Immature natural killer cell (primary cell): ENCODE measurements at regions not wholly inside any gene's neighbourhood (a gene's known extent, or its start where the extent isn't known, plus 50 kb on each side); places are given as distances from the start of the nearest gene placed in this dataset.

Experiments used
- DNase-seq, 3 donors: peaks; one replicate each; pipeline ENCODE4 v3.0.0; 2022; ENCODE audit warnings: mixed read lengths in 1 of 3
- H3K27ac Mint-ChIP-seq, 6 donors: one replicate each; pipeline ENCODE4 v1.8.0; 2020; ENCODE audit warnings: mixed read lengths in 6 of 6, mild to moderate bottlenecking in 5 of 6, inconsistent platforms in 4 of 6, moderate library complexity in 3 of 6
- H3K27me3 Mint-ChIP-seq, 3 donors: one replicate each; pipeline ENCODE4 v1.8.0; 2020 to 2021; ENCODE audit warnings: low read depth in 3 of 3, mild to moderate bottlenecking in 3 of 3, mixed read lengths in 3 of 3, moderate library complexity in 3 of 3, inconsistent platforms in 1 of 3
- H3K36me3 Mint-ChIP-seq, 3 donors: one replicate each; pipeline ENCODE4 v1.8.0; 2020; ENCODE audit warnings: mixed read lengths in 3 of 3, inconsistent platforms in 2 of 3, mild to moderate bottlenecking in 2 of 3
- H3K4me1 Mint-ChIP-seq, 2 donors: one replicate each; pipeline ENCODE4 v1.8.0; 2020; ENCODE audit warnings: inconsistent platforms in 2 of 2, mild to moderate bottlenecking in 2 of 2, mixed read lengths in 2 of 2, moderate library complexity in 1 of 2
- H3K4me3 Mint-ChIP-seq, 5 donors: one replicate each; pipeline ENCODE4 v1.8.0; 2020; ENCODE audit warnings: mild to moderate bottlenecking in 5 of 5, mixed read lengths in 5 of 5, inconsistent platforms in 3 of 5, moderate library complexity in 3 of 5
- H3K9me3 Mint-ChIP-seq, 6 donors: one replicate each; pipeline ENCODE4 v1.8.0; 2020; ENCODE audit warnings: mild to moderate bottlenecking in 6 of 6, mixed read lengths in 6 of 6, inconsistent platforms in 4 of 6, moderate library complexity in 3 of 6

GRCh38 chr10:81109200-81109752 lies 571.6 kb downstream of the SH2D4B start:
- Mint-ChIP-seq H3K36me3 (no peaks in the 10 kb centered on the region), H3K27me3 (peaks cover 0 to 3% (median 0%) of the 10 kb centered on the region in 3 donors), H3K4me1 (no peaks in the 10 kb centered on the region), H3K27ac (no peak overlapping the region), H3K4me3 (no peak overlapping the region), H3K9me3 (peaks cover 0 to 14% (median 1%) of the 10 kb centered on the region in 6 donors)
- DNase-seq: no peak

GRCh38 chr10:81116201-81116600 lies 578.5 kb downstream of the SH2D4B start:
- peaks cover 0 to 3% (median 0%) of the 10 kb centered on the region in 3 donors for H3K27me3 Mint-ChIP-seq
- H3K27ac Mint-ChIP-seq: no peak overlapping the region
- H3K4me1 Mint-ChIP-seq: no peaks in the 10 kb centered on the region
- DNase-seq: no peak
- no peaks in the 10 kb centered on the region for H3K36me3 Mint-ChIP-seq
- H3K9me3 Mint-ChIP-seq: peaks cover 0 to 3% (median under 1%) of the 10 kb centered on the region in 6 donors
- H3K4me3 Mint-ChIP-seq: no peak overlapping the region

- Mint-ChIP-seq H3K27ac (no peak overlapping the region), H3K4me3 (no peak overlapping the region), H3K36me3 (no peaks in the 10 kb centered on the region), H3K4me1 (no peaks in the 10 kb centered on the region), H3K9me3 (peaks cover 0 to 3% (median 0%) of the 10 kb centered on the region in 6 donors), H3K27me3 (no peaks in the 10 kb centered on the region)
- no peak for DNase-seq
Observed at GRCh38 chr10:81116990-81117389, 579.3 kb downstream of the SH2D4B start.

- Mint-ChIP-seq H3K36me3 (no peaks in the 10 kb centered on the region), H3K4me3 (no peak overlapping the region), H3K27ac (no peak overlapping the region), H3K27me3 (peaks cover 0 to 3% (median 1%) of the 10 kb centered on the region in 3 donors), H3K9me3 (peaks cover 0 to 8% (median 6%) of the 10 kb centered on the region in 6 donors), H3K4me1 (no peaks in the 10 kb centered on the region)
- no peak for DNase-seq
Observed at GRCh38 chr10:81127931-81128330, 590.2 kb downstream of the SH2D4B start.

- H3K27me3 Mint-ChIP-seq: peaks cover 0 to 3% (median 1%) of the 10 kb centered on the region in 3 donors
- H3K9me3 Mint-ChIP-seq: peaks cover 0 to 8% (median 3%) of the 10 kb centered on the region in 6 donors
- H3K36me3 Mint-ChIP-seq: no peaks in the 10 kb centered on the region
- no peaks in the 10 kb centered on the region for H3K4me1 Mint-ChIP-seq
- DNase-seq: no peak
- no peak overlapping the region for H3K27ac Mint-ChIP-seq
- no peak overlapping the region for H3K4me3 Mint-ChIP-seq
Observed at GRCh38 chr10:81130014-81130413, 592.3 kb downstream of the SH2D4B start.

GRCh38 chr10:81135851-81136250 lies 598.1 kb downstream of the SH2D4B start:
- DNase-seq: no peak
- Mint-ChIP-seq H3K4me1 (no peaks in the 10 kb centered on the region), H3K36me3 (peaks cover 0 to 6% (median 0%) of the 10 kb centered on the region in 3 donors), H3K9me3 (peaks cover 9 to 23% (median 12%) of the 10 kb centered on the region in 6 donors), H3K4me3 (no peak overlapping the region), H3K27ac (no peak overlapping the region), H3K27me3 (peaks cover 0 to 2% (median 0%) of the 10 kb centered on the region in 3 donors)

GRCh38 chr10:81136261-81136660 lies 598.6 kb downstream of the SH2D4B start:
- H3K9me3 Mint-ChIP-seq: peaks cover 6 to 23% (median 12%) of the 10 kb centered on the region in 6 donors
- no peaks in the 10 kb centered on the region for H3K4me1 Mint-ChIP-seq
- peaks cover 0 to 4% (median 0%) of the 10 kb centered on the region in 3 donors for H3K27me3 Mint-ChIP-seq
- no peak for DNase-seq
- H3K4me3 Mint-ChIP-seq: no peak overlapping the region
- H3K36me3 Mint-ChIP-seq: peaks cover 0 to 6% (median 0%) of the 10 kb centered on the region in 3 donors
- no peak overlapping the region for H3K27ac Mint-ChIP-seq

GRCh38 chr10:81145975-81146374 lies 608.3 kb downstream of the SH2D4B start:
- no peak for DNase-seq
- Mint-ChIP-seq H3K4me1 (no peaks in the 10 kb centered on the region), H3K9me3 (peaks cover 0 to 7% (median 4%) of the 10 kb centered on the region in 6 donors), H3K27me3 (peaks cover 0 to 1% (median under 1%) of the 10 kb centered on the region in 3 donors), H3K4me3 (no peak overlapping the region), H3K36me3 (no peaks in the 10 kb centered on the region), H3K27ac (no peak overlapping the region)

GRCh38 chr10:81146436-81146835 lies 608.7 kb downstream of the SH2D4B start:
- Mint-ChIP-seq H3K27ac (no peak overlapping the region), H3K36me3 (no peaks in the 10 kb centered on the region), H3K9me3 (peaks cover 0 to 9% (median 3%) of the 10 kb centered on the region in 6 donors), H3K27me3 (peaks cover 0 to 1% (median 0%) of the 10 kb centered on the region in 3 donors), H3K4me3 (no peak overlapping the region), H3K4me1 (no peaks in the 10 kb centered on the region)
- no peak for DNase-seq

GRCh38 chr10:81152656-81153055 lies 615.0 kb downstream of the SH2D4B start:
- DNase-seq: no peak
- Mint-ChIP-seq H3K9me3 (peaks cover 0 to 7% (median under 1%) of the 10 kb centered on the region in 6 donors), H3K36me3 (no peaks in the 10 kb centered on the region), H3K4me1 (no peaks in the 10 kb centered on the region), H3K4me3 (no peak overlapping the region), H3K27ac (no peak overlapping the region), H3K27me3 (peaks cover 0 to 2% (median 0%) of the 10 kb centered on the region in 3 donors)

GRCh38 chr10:81157681-81158080 lies 620.0 kb downstream of the SH2D4B start:
- H3K4me3 Mint-ChIP-seq: no peak overlapping the region
- DNase-seq: no peak
- no peaks in the 10 kb centered on the region for H3K4me1 Mint-ChIP-seq
- H3K27me3 Mint-ChIP-seq: peaks cover 0 to 2% (median 0%) of the 10 kb centered on the region in 3 donors
- H3K9me3 Mint-ChIP-seq: peaks cover 0 to 13% (median 3%) of the 10 kb centered on the region in 6 donors
- H3K27ac Mint-ChIP-seq: no peak overlapping the region
- H3K36me3 Mint-ChIP-seq: no peaks in the 10 kb centered on the region

- H3K4me3 Mint-ChIP-seq: no peak overlapping the region
- no peak overlapping the region for H3K27ac Mint-ChIP-seq
- no peaks in the 10 kb centered on the region for H3K36me3 Mint-ChIP-seq
- H3K9me3 Mint-ChIP-seq: peaks cover 0 to 32% (median 12%) of the 10 kb centered on the region in 6 donors
- no peak for DNase-seq
- H3K4me1 Mint-ChIP-seq: no peaks in the 10 kb centered on the region
- peaks cover 0 to 3% (median 0%) of the 10 kb centered on the region in 3 donors for H3K27me3 Mint-ChIP-seq
Observed at GRCh38 chr10:81177651-81178244, 640.0 kb downstream of the SH2D4B start.

GRCh38 chr10:81179324-81179723 lies 641.6 kb downstream of the SH2D4B start:
- no peaks in the 10 kb centered on the region for H3K4me1 Mint-ChIP-seq
- no peak overlapping the region for H3K27ac Mint-ChIP-seq
- peaks cover 3 to 31% (median 9%) of the 10 kb centered on the region in 6 donors for H3K9me3 Mint-ChIP-seq
- no peak for DNase-seq
- H3K4me3 Mint-ChIP-seq: no peak overlapping the region
- H3K27me3 Mint-ChIP-seq: peaks cover 0 to 2% (median 0%) of the 10 kb centered on the region in 3 donors
- no peaks in the 10 kb centered on the region for H3K36me3 Mint-ChIP-seq

GRCh38 chr10:81179805-81180452 lies 642.2 kb downstream of the SH2D4B start:
- Mint-ChIP-seq H3K27ac (no peak overlapping the region), H3K9me3 (peaks cover 3 to 29% (median 9%) of the 10 kb centered on the region in 6 donors), H3K4me3 (no peak overlapping the region), H3K27me3 (peaks cover 0 to 2% (median 0%) of the 10 kb centered on the region in 3 donors), H3K4me1 (no peaks in the 10 kb centered on the region), H3K36me3 (no peaks in the 10 kb centered on the region)
- DNase-seq: no peak
